Liver (tissue), 7 donors: ENCODE measurements at regions not wholly inside any gene's neighbourhood (a gene's known extent, or its start where the extent isn't known, plus 50 kb on each side); places are given as distances from the start of the nearest gene placed in this dataset.

Experiments
- DNase-seq: peaks from one replicate; pipeline ENCODE4 v3.0.0-alpha.2; 2017; ENCODE audit warnings: low spot score
- H3K27ac ChIP-seq, 2 donors: one replicate each; pipeline ENCODE4 v1.7.0; 2013; ENCODE audit warnings: inconsistent platforms in 2 of 2, low read length in 2 of 2, control low read depth in 1 of 2, low read depth in 1 of 2, mild to moderate bottlenecking in 1 of 2
- H3K27me3 ChIP-seq, 4 donors: one replicate each; pipeline versions ENCODE4 v1.6.1 to v1.7.0; 2013; ENCODE audit warnings: low read length in 3 of 4, inconsistent platforms in 1 of 4, mild to moderate bottlenecking in 1 of 4, moderate library complexity in 1 of 4; ENCODE audit not compliant: control insufficient read depth in 4 of 4, insufficient read depth in 4 of 4
- H3K36me3 ChIP-seq, 4 donors: one replicate each; pipeline versions ENCODE4 v1.6.1 to v1.7.0; 2013; ENCODE audit warnings: low read length in 3 of 4, mild to moderate bottlenecking in 3 of 4, low read depth in 1 of 4, moderate library complexity in 1 of 4; ENCODE audit not compliant: control insufficient read depth in 4 of 4, insufficient read depth in 3 of 4
- H3K4me1 ChIP-seq, 4 donors: one replicate each; pipeline versions ENCODE4 v1.6.1 to v1.7.0; 2013; ENCODE audit warnings: low read length in 3 of 4, mild to moderate bottlenecking in 3 of 4, moderate library complexity in 1 of 4; ENCODE audit not compliant: control insufficient read depth in 4 of 4, insufficient read depth in 4 of 4
- H3K4me3 ChIP-seq, 3 donors: one replicate each; pipeline versions ENCODE4 v1.6.1 to v1.7.0; 2013; ENCODE audit warnings: low read length in 3 of 3, control low read depth in 1 of 3, low read depth in 1 of 3, mild to moderate bottlenecking in 1 of 3
- H3K9ac ChIP-seq, 2 donors: one replicate each; pipeline ENCODE4 v1.7.0; 2013; ENCODE audit warnings: low read length in 2 of 2, mild to moderate bottlenecking in 2 of 2, moderate library complexity in 2 of 2, control low read depth in 1 of 2, low read depth in 1 of 2
- H3K9me3 ChIP-seq, 4 donors: one replicate each; pipeline versions ENCODE4 v1.6.1 to v1.7.0; 2013; ENCODE audit warnings: low read length in 3 of 4; ENCODE audit not compliant: control insufficient read depth in 4 of 4
- EGR1 ChIP-seq, 2 donors: IDR thresholded peaks; 2 replicates each; pipeline ENCODE4 v1.6.1; 2016 to 2018; ENCODE audit warnings: antibody characterized with exemption in 2 of 2, low read depth in 2 of 2
- FOXA1 ChIP-seq: IDR thresholded peaks from 2 replicates; pipeline ENCODE4 v1.6.1; 2016; ENCODE audit warnings: antibody characterized with exemption
- FOXA2 ChIP-seq: IDR thresholded peaks from 2 replicates; pipeline ENCODE4 v1.6.1; 2016; ENCODE audit warnings: antibody characterized with exemption
- GABPA ChIP-seq, 2 donors: IDR thresholded peaks in 1 of 2; conservative IDR thresholded peaks in 1 of 2; 2 replicates each; pipeline ENCODE4 v1.6.1; 2016; ENCODE audit warnings: antibody characterized with exemption in 2 of 2, mild to moderate bottlenecking in 1 of 2, moderate library complexity in 1 of 2
- HNF4G ChIP-seq: IDR thresholded peaks from 2 replicates; pipeline ENCODE4 v1.6.1; 2016; ENCODE audit warnings: antibody characterized with exemption
- JUND ChIP-seq, 2 donors: IDR thresholded peaks; 2 replicates each; pipeline ENCODE4 v1.6.1; 2016; ENCODE audit warnings: antibody characterized with exemption in 2 of 2
- NR2F2 ChIP-seq: IDR thresholded peaks from 2 replicates; pipeline ENCODE4 v1.6.1; 2016; ENCODE audit warnings: antibody characterized with exemption
- RAD21 ChIP-seq, 2 donors: IDR thresholded peaks; 2 replicates each; pipeline ENCODE4 v1.6.1; 2016; ENCODE audit warnings: antibody characterized with exemption in 2 of 2, mild to moderate bottlenecking in 2 of 2
- RXRA ChIP-seq, 2 donors: IDR thresholded peaks; 2 replicates each; pipeline ENCODE4 v1.6.1; 2017 to 2018; ENCODE audit warnings: antibody characterized with exemption in 2 of 2, mild to moderate bottlenecking in 1 of 2
- SP1 ChIP-seq: IDR thresholded peaks from 2 replicates; pipeline ENCODE4 v1.6.1; 2018; ENCODE audit warnings: antibody characterized with exemption, mild to moderate bottlenecking
- TAF1 ChIP-seq: conservative IDR thresholded peaks from 2 replicates; pipeline ENCODE4 v1.6.1; 2016; ENCODE audit warnings: antibody characterized with exemption, mild to moderate bottlenecking
- YY1 ChIP-seq: IDR thresholded peaks from 2 replicates; pipeline ENCODE4 v1.6.1; 2016; ENCODE audit warnings: antibody characterized with exemption, mild to moderate bottlenecking
- WGBS: extraction: QIAGEN DNeasy Blood & Tissue Kit; methylation state at CpG from one replicate; pipeline ENCODE4 v1.1.7; 2013; 5-methylcytosine and 5-hydroxymethylcytosine counted together
- TF ChIP-seq, protein P1 (sequence below): IDR thresholded peaks from 2 replicates; pipeline ENCODE4 v1.6.1; 2016; ENCODE audit warnings: antibody characterized with exemption
- TF ChIP-seq, protein P2 (sequence below): IDR thresholded peaks from 2 replicates; pipeline ENCODE4 v1.6.1; 2016; ENCODE audit warnings: antibody characterized with exemption
- TF ChIP-seq, protein P3 (sequence below): IDR thresholded peaks from 2 replicates; pipeline ENCODE4 v1.6.1; 2016; ENCODE audit warnings: antibody characterized with exemption, mild to moderate bottlenecking
- TF ChIP-seq, protein P4 (sequence below): IDR thresholded peaks from 2 replicates; pipeline ENCODE4 v1.6.1; 2016; ENCODE audit warnings: antibody characterized with exemption
- donor health status: healthy.
- donor health status: healthy.
- donor health status: healthy.
- donor health status: healthy.

DNA sequence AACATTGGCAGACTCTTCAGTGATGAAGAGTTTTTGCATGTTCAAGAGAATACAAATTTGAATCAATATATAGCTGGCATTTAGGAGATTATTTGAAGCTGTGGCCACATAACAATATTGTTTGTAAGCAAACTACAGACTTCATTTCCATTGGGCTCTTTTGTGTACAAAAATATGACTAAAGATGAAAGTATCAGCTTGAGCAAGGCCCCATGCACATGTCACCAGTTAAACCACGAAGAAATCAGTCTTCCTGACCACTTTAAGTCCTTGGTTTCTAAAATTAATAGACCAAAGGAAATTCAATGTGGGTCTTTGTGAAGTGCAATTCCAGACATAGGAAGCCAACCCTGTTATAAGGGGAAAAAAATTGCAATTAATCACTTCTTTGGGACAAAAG lies 1664.6 kb upstream of the ADGRL3 start:
- Histone ChIP-seq H3K4me3 (no peak overlapping the region), H3K9ac (no peak overlapping the region), H3K4me1 (no peaks in the 10 kb centered on the region), H3K36me3 (no peaks in the 10 kb centered on the region), H3K27ac (no peak overlapping the region), H3K27me3 (no peaks in the 10 kb centered on the region), H3K9me3 (no peaks in the 10 kb centered on the region)
- DNase-seq: no peak
- TF ChIP-seq, protein P1, sequence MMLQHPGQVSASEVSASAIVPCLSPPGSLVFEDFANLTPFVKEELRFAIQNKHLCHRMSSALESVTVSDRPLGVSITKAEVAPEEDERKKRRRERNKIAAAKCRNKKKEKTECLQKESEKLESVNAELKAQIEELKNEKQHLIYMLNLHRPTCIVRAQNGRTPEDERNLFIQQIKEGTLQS: no peak
- TF ChIP-seq FOXA1 (no peak), RXRA (IDR thresholded peaks at IDR 0.05) (no peak), GABPA (IDR thresholded peaks at IDR 0.05 in 1 of 2, conservative IDR thresholded peaks at IDR 0.05 in 1 of 2) (no peak), TAF1 (no peak), EGR1 (IDR thresholded peaks at IDR 0.05; ENCODE audit: low read depth in 2 of 2) (no peak)
- 61% methylated on average over 1 of the region's 1 CpG for WGBS

DNA sequence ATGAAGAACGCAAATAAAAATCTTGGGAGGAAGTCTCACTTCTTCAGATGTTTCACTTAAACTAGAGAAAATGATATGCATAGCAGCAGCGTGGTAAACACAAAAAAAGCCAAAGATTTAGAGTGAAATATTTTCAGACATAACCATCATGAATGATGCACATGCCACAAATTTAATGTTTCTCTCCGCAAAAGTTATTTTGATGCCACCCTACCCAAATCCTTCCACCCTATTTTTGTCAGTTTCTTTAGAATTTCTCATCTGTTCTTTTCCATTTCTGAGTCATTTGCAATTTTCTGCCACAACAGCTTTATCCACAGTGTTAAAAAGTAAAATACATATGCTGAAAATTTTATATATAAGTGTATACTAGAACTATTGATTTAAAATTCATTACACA lies 1663.7 kb upstream of the ADGRL3 start:
- H3K9ac ChIP-seq: no peak overlapping the region
- H3K36me3 ChIP-seq: no peaks in the 10 kb centered on the region
- no peaks in the 10 kb centered on the region for H3K4me1 ChIP-seq
- no peak for DNase-seq
- H3K9me3 ChIP-seq: no peaks in the 10 kb centered on the region
- TF ChIP-seq RXRA (IDR thresholded peaks at IDR 0.05) (no peak), GABPA (IDR thresholded peaks at IDR 0.05 in 1 of 2, conservative IDR thresholded peaks at IDR 0.05 in 1 of 2) (no peak), YY1 (no peak), JUND (IDR thresholded peaks at IDR 0.05) (no peak), EGR1 (IDR thresholded peaks at IDR 0.05; ENCODE audit: low read depth in 2 of 2) (no peak), SP1 (no peak), RAD21 (IDR thresholded peaks at IDR 0.05) (no peak), FOXA1 (no peak), HNF4G (no peak), NR2F2 (no peak)
- TF ChIP-seq, protein P2, sequence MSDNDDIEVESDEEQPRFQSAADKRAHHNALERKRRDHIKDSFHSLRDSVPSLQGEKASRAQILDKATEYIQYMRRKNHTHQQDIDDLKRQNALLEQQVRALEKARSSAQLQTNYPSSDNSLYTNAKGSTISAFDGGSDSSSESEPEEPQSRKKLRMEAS: no peak
- no peaks in the 10 kb centered on the region for H3K27me3 ChIP-seq
- no peak overlapping the region for H3K27ac ChIP-seq
- no peak overlapping the region for H3K4me3 ChIP-seq
- WGBS: 87% methylated on average over 3 of the region's 3 CpGs

DNA sequence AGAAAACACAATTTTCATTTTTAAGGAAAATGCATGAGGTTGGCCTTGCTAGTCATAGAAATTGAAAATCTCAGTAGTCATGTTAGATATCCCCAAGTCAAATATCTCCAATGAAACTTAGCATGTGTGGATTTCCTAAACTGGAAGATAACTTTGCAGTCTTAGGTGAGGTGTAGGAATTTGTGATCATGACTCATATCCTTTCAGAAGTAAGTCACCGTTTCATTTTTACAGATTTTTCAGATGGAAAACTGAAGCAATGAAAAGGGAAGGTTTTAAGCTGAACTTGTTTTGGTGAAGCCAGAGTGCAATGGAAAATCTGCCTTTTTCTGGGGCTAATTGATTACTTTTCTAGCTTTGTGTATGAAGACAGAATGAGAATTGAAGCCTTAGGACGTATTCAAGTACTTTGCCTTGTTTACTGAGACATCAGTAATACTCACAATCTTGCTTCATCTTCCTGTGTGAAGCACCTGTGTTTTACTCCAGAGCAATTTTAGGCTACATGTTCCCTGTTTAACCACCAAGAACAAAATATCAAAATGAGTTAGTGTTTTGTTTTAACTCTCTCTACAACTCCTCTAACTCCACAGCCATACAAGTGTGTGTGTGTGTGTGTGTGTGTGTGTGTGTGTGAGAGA lies 1662.8 kb upstream of the ADGRL3 start:
- Histone ChIP-seq H3K9ac (no peak overlapping the region), H3K9me3 (no peaks in the 10 kb centered on the region), H3K4me3 (no peak overlapping the region), H3K4me1 (no peaks in the 10 kb centered on the region), H3K27me3 (no peaks in the 10 kb centered on the region), H3K27ac (no peak overlapping the region), H3K36me3 (no peaks in the 10 kb centered on the region)
- DNase-seq: no peak
- WGBS: 47% methylated on average over 2 of the region's 2 CpGs
- TF ChIP-seq, protein P3, sequence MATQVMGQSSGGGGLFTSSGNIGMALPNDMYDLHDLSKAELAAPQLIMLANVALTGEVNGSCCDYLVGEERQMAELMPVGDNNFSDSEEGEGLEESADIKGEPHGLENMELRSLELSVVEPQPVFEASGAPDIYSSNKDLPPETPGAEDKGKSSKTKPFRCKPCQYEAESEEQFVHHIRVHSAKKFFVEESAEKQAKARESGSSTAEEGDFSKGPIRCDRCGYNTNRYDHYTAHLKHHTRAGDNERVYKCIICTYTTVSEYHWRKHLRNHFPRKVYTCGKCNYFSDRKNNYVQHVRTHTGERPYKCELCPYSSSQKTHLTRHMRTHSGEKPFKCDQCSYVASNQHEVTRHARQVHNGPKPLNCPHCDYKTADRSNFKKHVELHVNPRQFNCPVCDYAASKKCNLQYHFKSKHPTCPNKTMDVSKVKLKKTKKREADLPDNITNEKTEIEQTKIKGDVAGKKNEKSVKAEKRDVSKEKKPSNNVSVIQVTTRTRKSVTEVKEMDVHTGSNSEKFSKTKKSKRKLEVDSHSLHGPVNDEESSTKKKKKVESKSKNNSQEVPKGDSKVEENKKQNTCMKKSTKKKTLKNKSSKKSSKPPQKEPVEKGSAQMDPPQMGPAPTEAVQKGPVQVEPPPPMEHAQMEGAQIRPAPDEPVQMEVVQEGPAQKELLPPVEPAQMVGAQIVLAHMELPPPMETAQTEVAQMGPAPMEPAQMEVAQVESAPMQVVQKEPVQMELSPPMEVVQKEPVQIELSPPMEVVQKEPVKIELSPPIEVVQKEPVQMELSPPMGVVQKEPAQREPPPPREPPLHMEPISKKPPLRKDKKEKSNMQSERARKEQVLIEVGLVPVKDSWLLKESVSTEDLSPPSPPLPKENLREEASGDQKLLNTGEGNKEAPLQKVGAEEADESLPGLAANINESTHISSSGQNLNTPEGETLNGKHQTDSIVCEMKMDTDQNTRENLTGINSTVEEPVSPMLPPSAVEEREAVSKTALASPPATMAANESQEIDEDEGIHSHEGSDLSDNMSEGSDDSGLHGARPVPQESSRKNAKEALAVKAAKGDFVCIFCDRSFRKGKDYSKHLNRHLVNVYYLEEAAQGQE: no peak
- TF ChIP-seq HNF4G (no peak), JUND (IDR thresholded peaks at IDR 0.05) (no peak), GABPA (IDR thresholded peaks at IDR 0.05 in 1 of 2, conservative IDR thresholded peaks at IDR 0.05 in 1 of 2) (no peak), FOXA1 (no peak), FOXA2 (no peak), RXRA (IDR thresholded peaks at IDR 0.05) (no peak), YY1 (no peak)
- TF ChIP-seq, protein P4, sequence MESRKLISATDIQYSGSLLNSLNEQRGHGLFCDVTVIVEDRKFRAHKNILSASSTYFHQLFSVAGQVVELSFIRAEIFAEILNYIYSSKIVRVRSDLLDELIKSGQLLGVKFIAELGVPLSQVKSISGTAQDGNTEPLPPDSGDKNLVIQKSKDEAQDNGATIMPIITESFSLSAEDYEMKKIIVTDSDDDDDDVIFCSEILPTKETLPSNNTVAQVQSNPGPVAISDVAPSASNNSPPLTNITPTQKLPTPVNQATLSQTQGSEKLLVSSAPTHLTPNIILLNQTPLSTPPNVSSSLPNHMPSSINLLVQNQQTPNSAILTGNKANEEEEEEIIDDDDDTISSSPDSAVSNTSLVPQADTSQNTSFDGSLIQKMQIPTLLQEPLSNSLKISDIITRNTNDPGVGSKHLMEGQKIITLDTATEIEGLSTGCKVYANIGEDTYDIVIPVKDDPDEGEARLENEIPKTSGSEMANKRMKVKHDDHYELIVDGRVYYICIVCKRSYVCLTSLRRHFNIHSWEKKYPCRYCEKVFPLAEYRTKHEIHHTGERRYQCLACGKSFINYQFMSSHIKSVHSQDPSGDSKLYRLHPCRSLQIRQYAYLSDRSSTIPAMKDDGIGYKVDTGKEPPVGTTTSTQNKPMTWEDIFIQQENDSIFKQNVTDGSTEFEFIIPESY: no peak
- TF ChIP-seq, protein P2: no peak
